ENCODE measurements at regions not wholly inside any gene's neighbourhood (a gene's known extent, or its start where the extent isn't known, plus 50 kb on each side); places are given as distances from the start of the nearest gene placed in this dataset.
A peak's percentile ranks its signal among the peaks of the same experiment; 100 is the strongest.
"Not testable (repeated sequence)": the region's sequence is repeated elsewhere in the genome, so short reads cannot be mapped to it uniquely, and the experiment has no call there.

- DNase-seq = no peak
Observed at GRCh38 chr1:60637651-60638050, 444.7 kb upstream of the NFIA start.

- no peak for DNase-seq
Observed at GRCh38 chr1:60636946-60637345, 445.4 kb upstream of the NFIA start.

GRCh38 chr1:60634106-60634505, 448.3 kb upstream of the NFIA start:
- no peak for DNase-seq

GRCh38 chr1:60622486-60622885, 459.9 kb upstream of the NFIA start:
- no peak for DNase-seq

DNA sequence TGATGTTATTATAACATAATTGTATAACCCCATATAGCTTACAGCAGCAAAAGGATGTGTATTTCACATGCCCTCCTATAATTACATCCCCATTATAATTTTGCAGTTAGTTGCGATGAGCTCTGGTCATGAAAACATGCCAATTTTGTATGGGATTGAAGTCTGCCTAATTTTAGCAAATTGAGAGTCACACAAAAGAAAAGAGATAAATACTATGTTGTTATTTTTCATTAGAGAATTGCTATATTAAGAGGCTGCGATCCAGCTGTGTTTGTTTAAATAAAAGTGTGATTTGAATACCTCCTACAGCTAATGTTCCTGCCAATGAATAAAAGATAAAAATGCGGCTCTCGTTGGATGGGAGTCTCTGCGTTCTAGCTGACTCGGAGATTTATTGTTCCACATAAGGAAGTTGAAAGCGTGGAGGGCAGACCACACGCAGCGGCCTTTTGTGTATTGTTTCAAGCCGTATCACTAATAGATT, 461.0 kb upstream of the NFIA start:
- DNase-seq = peak; percentile 30

GRCh38 chr1:60620087-60620486, 462.3 kb upstream of the NFIA start:
- DNase-seq = no peak

DNA sequence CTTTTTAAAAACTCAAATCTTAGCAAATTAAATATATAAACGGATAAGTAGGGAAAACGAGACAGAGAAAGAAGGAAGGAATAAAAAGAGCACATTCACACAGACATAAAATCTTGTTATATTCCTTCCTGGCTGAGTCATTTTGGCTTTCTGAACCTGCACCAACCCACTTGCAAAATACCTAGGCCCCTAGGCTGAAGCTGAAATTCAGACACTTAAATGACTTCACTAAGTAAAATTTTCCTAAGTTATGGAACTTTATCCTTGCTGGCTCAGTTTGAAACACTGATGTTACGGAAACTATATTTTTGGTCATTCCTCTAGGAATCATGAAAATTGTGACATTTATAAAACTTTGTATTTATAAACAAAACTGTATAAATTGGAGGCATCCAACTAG, 462.8 kb upstream of the NFIA start:
- no peak for DNase-seq

- no peak for DNase-seq
Observed at GRCh38 chr1:60615666-60616065, 466.7 kb upstream of the NFIA start.

- DNase-seq = no peak
Observed at GRCh38 chr1:60612790-60613189, 469.6 kb upstream of the NFIA start.

DNA sequence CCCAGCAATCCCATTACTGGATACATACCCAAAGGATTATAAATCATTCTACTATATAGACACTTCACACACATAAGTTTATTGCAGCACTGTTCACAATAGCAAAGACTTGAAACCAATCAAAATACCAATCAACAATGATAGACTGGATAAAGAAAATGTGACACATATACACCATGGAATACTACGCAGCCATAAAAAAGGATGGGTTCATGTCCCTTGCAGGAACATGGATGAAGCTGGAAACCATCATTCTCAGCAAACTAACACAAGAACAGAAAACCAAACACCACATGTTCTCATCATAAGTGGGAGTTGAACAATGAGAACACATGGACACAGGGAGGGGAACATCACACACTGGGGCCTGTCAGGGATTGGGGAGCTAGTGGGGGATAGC, 475.4 kb upstream of the NFIA start:
- DNase-seq = not testable (repeated sequence)

GRCh38 chr1:60600532-60600931, 481.8 kb upstream of the NFIA start:
- no peak for DNase-seq

- no peak for DNase-seq
Observed at GRCh38 chr1:60599574-60599973, 482.8 kb upstream of the NFIA start.

DNA sequence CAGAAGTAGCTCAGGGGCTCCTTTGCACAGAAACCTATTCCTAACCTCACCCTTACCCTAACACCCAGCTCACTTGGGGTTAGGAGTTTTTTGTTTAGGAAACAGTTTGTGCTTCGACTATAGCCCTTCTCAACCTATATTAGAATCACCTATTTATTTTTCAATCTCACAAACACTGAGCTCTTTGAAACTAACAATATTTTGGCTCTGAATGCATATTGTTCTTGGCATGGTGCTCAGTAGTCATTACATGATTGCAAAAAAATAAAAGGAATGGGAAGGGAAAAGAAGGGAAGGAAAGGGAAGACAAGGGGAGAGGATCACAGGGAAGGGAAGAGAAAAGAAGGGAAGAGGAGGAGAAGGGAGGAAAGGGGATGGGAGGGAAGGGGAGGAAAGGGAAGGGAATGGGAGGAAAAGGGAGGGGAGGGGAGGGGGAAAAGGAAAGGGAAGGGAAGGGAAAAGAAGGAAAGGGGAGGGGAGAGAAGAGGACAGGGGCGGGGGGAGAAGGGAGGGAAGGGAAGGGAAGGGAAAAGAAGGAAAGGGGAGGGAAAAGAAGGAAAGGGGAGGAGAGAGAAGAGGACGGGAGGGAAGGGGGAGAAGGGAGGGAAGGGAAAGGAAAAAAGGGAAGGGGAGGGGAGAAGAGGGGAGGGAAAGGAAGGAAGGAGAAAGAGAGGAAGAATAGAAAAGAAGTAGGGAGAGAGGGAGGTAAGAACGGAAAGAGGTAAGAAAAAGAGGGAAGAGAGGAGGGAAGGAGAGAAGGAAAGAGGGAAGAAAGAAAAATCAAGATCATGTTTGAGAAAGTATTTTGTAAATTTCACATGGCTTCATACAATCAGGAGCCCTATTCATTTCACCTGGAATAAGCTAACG, 484.1 kb upstream of the NFIA start:
- DNase-seq = no peak

GRCh38 chr1:60596791-60597750, 485.3 kb upstream of the NFIA start:
- no peak for DNase-seq

GRCh38 chr1:60591583-60591982, 490.8 kb upstream of the NFIA start:
- DNase-seq = no peak

DNA sequence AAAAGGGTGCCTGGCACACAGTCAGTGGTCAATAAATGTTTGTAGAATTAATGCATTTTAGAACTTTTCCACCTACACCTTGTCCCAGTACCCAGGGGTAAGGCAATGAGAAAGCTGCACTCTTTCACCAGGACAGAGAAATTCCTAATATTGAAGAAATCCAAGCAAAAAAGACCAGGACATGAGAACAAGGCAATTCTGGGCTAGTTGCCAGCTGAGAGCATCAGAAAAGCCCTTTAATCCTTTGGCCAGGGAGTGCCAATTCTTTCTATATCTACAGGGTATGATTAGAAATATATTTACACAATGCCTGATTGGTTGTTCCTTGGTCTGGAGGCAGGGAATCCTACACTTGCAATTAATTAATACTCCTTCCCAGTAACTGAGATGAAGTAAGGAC, 492.4 kb upstream of the NFIA start:
- DNase-seq = no peak

DNA sequence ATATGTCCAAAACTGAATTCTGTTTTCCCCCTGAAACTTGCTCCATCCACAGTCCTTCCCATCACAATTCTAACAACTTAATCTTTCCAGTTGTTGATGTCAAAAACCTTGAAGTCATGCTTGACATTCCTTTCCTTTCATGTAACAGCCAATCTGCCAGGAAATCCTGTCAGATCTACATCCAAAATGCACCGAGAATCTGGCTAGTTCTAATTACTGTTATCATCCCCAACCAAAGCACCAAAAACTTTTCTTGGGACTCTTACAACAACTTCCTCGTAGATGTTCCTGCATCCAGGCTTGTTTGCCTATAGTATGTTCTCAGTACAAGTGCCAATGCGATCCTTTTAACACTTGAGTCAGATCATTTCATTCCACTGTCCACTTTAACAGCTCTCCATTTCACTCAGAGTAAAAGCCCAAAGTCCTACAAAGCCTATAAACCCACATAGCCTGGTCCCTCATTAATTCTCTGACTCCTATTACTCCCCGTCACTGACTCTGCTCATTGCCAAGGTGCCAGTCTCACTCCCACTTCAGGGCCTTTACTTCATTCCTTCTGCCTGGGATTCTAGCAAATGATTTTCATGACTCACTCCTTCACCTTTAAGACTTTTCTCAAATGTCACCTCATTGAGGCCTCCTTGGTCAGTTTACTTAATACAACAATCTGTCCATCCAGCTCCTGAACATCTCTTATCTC, 493.2 kb upstream of the NFIA start:
- no peak for DNase-seq

DNA sequence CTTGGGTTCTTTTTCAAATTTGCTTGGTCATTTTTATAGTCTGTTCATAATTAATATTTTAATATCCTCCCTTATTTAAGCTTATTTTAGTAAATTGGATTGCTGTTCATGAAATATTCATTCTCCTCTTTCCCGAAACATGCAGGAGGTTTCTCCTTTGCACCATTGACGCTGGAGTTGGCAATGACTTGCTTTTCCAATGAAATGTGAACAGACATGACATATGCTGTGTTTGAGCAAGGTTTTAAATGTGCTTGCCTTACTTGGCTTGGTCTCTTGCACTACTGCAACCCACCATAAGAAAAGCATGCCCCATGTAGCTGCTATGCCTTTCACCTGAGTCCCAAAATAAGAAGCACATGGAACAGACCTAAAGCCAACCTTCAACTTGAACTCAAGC, 498.0 kb upstream of the NFIA start:
- DNase-seq = no peak

DNA sequence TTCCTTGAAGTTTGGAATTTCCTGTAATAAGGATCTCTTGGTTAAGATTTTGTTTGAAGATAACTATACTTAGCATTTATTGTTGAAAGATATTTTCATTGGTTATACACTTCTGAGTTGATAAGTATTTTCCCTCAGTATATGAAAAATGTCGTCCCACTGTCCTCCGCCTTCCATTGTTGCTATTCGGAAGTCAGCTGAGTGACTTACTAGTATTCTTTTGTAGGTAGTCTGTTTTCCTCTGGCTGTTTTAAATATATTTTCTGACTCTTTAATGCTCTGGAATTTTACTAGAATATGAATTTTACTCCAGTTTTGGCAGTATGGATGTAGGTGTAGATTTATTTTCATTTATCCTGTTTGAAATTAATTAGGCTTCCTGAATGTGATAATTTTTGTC, 498.7 kb upstream of the NFIA start:
- DNase-seq = peak; percentile 7

GRCh38 chr1:60581455-60582220, 500.7 kb upstream of the NFIA start:
- no peak for DNase-seq

DNA sequence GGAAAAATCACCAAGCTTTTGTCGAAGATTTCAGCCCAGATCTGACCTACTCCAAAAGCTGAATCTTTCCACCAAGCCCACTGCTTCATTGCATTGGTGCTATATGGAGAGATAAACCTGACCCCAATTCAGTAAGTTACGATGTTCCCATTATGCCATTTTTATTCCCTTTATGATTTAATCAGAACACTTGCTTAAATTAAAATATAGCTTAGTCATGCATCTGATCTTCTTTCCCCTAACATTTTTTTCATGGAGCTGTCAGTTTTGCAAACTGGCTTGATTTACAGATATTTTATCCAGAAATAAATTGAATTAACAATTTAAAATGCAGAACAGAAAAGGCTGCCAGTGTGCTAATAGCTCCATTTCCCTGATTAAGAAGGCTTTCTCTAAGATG, 503.5 kb upstream of the C1orf87 start:
- DNase-seq = no peak

DNA sequence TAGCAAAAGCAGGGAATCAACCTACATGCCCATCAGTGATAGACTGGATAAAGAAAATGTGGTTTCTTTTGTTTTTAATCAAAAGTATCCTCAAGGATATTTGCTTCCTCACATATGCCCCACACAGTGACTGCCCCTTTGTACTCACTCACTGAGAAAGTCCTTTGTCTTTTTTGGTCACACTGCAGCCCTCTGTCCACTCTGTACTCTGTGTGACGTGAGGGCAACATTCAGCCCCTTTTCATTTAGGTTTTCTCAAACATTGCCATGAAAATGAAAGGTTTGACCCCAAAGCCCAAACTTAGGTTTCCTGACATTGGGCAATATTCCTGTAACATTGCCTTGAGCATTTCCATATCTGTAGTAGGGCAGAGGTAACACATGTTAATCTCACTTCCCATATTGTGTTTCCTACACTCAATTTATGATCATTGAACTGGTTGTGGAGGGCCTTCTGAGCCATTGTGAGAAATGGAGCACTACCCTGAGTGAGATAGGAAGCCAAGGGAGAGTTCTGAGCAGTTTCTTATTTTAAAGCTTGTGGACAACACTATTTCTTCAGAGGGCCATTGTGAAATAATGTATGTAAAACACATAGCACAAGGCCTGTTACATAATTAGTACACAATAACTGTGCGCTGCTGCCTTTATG, 501.9 kb upstream of the C1orf87 start:
- peak; percentile 43 for DNase-seq
